ENCODE measurements at regions not wholly inside any gene's neighbourhood (a gene's known extent, or its start where the extent isn't known, plus 50 kb on each side); places are given as distances from the start of the nearest gene placed in this dataset.

DNA sequence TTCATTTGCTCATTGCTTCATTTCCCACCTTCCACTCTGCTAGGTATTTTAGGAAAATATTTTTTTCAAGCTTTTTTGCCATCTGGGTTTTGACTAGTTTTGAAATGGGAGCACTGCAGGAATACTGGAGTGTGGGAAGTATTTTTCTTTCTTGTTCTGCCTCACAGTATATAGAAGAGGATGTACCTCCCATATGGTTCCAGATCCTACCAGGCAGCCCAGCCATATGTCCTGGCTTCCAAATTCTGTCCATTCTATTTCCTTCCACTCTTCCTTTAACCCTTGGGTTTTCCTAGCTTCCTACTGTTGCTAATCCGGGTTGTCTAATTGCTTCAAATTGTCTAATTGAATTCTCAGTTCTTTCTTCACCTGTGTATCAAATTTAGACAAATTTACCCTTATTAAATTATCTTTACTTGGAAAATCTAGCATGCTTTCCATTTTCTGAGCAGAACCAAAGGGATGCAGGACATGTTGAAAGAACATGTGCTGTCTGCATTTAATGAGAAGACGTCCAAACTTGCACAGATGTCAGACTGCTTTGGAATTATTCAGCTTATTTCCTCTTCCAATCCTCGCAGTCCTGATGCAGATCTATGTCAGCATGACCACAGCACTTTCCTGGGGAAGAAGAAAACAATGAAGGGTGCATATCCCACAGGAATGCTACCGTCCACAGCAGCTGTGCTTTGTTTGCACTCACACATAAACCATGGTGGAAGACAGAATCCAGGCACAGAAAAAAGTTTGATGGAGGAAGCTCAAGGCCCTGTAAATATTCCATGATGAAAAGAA is 1273.9 kb upstream of the MAP3K7 start:
- Histone ChIP-seq H3K27me3 (no peaks in the 10 kb centered on the region), H3K36me3 (replicated peaks in 1 of 2; ENCODE audit: insufficient read depth in 1 of 2, low read depth in 2 of 2) (no peaks in the 10 kb centered on the region), H3K4me3 (no peak overlapping the region), H3K27ac (no peak overlapping the region), H3K4me1 (no peaks in the 10 kb centered on the region), H3K9me3 (no peaks in the 10 kb centered on the region)
- DNase-seq (no peak), ATAC-seq (no peak)
- 34 to 45% methylated on average over 4 of the region's 4 CpGs for WGBS, 2 donors
- TF ChIP-seq, protein P1, sequence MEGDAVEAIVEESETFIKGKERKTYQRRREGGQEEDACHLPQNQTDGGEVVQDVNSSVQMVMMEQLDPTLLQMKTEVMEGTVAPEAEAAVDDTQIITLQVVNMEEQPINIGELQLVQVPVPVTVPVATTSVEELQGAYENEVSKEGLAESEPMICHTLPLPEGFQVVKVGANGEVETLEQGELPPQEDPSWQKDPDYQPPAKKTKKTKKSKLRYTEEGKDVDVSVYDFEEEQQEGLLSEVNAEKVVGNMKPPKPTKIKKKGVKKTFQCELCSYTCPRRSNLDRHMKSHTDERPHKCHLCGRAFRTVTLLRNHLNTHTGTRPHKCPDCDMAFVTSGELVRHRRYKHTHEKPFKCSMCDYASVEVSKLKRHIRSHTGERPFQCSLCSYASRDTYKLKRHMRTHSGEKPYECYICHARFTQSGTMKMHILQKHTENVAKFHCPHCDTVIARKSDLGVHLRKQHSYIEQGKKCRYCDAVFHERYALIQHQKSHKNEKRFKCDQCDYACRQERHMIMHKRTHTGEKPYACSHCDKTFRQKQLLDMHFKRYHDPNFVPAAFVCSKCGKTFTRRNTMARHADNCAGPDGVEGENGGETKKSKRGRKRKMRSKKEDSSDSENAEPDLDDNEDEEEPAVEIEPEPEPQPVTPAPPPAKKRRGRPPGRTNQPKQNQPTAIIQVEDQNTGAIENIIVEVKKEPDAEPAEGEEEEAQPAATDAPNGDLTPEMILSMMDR (IDR thresholded peaks at IDR 0.05): no peak
- no peak for TF ChIP-seq POLR2A (IDR thresholded peaks at IDR 0.05)
- intact Hi-C loops (cut with DNase I): no loop called here

DNA sequence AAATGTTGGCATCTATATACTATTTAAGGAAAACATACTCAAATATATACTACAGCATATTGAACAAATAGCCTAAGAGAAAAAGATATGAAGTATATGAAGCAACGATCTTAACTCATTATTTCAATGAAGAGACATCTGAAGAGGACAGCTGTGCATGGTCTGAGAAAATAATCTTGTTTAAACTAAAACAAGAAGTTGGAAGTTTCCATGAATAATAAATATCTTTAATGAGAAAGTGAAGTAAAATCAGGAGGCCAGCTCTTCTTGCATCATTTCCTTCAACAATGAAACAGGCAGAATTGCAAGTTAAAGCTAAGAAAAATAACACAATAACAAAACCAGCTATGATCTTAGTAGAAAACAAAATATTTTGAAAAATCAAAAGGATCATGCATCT is 1265.4 kb upstream of the MAP3K7 start:
- WGBS, 2 donors: 29 to 42% methylated on average over 1 of the region's 1 CpG
- DNase-seq: no peak
- intact Hi-C loops (cut with DNase I): no loop called here
- Histone ChIP-seq H3K4me1 (no peaks in the 10 kb centered on the region), H3K27me3 (no peaks in the 10 kb centered on the region), H3K27ac (no peak overlapping the region), H3K9me3 (no peaks in the 10 kb centered on the region), H3K36me3 (replicated peaks in 1 of 2; ENCODE audit: insufficient read depth in 1 of 2, low read depth in 2 of 2) (no peaks in the 10 kb centered on the region), H3K4me3 (no peak overlapping the region)
- ATAC-seq: no peak
- no peak for TF ChIP-seq POLR2A (IDR thresholded peaks at IDR 0.05)
- TF ChIP-seq, protein P1 (IDR thresholded peaks at IDR 0.05): no peak

DNA sequence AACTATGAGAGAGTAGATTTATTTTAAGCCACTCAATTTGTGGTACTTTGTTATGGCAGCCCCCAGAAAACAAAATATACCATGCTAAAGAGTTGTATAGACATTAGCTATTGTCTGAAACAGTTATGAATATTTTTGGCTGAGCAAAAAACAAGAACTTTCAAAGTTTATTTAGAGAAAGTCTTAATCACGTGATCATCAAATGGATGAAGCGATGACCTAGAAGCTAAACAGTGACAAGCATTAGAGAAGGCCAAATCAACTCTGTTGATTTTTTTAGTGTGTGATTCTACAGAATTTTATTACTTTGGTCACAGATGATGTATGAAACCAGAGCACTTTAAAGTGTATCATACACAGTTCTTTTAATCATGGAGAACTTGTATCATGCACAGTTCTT is 1247.9 kb upstream of the MAP3K7 start:
- Histone ChIP-seq H3K4me3 (no peak overlapping the region), H3K9me3 (no peaks in the 10 kb centered on the region), H3K36me3 (replicated peaks in 1 of 2; ENCODE audit: insufficient read depth in 1 of 2, low read depth in 2 of 2) (no peaks in the 10 kb centered on the region), H3K27ac (no peak overlapping the region), H3K4me1 (no peaks in the 10 kb centered on the region), H3K27me3 (no peaks in the 10 kb centered on the region)
- DNase-seq (no peak), ATAC-seq (no peak)
- TF ChIP-seq, protein P1 (IDR thresholded peaks at IDR 0.05): no peak
- TF ChIP-seq POLR2A (IDR thresholded peaks at IDR 0.05): no peak
- WGBS, 2 donors: 80 to 85% methylated on average over 2 of the region's 2 CpGs
- intact Hi-C loops (cut with DNase I): no loop called here

DNA sequence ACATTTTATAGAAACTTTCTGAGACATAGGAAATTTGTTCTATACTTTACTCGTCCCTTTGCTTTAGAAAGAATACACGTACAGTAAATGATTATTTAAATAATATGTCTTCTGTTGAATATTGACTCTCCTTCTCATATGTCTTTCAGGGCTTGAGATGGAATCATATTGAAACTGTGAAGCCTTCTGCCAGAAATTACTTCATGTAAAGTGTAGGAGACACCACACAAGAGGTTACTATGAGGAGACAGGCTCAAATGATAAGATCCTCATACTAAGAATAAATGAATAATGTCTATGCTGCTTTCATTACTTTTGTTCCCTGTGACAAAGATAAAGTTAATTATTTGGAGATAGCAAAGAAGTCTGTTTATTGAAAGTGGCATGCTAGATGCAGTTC is 1240.3 kb upstream of the MAP3K7 start:
- Histone ChIP-seq H3K27ac (no peak overlapping the region), H3K27me3 (no peaks in the 10 kb centered on the region), H3K9me3 (no peaks in the 10 kb centered on the region), H3K36me3 (replicated peaks in 1 of 2; ENCODE audit: insufficient read depth in 1 of 2, low read depth in 2 of 2) (no peaks in the 10 kb centered on the region), H3K4me3 (no peak overlapping the region), H3K4me1 (no peaks in the 10 kb centered on the region)
- 51 to 54% methylated on average over 2 of the region's 2 CpGs for WGBS, 2 donors
- ATAC-seq: no peak
- DNase-seq: no peak
- intact Hi-C loops (cut with DNase I): no loop called here
- TF ChIP-seq, protein P1 (IDR thresholded peaks at IDR 0.05): no peak
- TF ChIP-seq POLR2A (IDR thresholded peaks at IDR 0.05): no peak

DNA sequence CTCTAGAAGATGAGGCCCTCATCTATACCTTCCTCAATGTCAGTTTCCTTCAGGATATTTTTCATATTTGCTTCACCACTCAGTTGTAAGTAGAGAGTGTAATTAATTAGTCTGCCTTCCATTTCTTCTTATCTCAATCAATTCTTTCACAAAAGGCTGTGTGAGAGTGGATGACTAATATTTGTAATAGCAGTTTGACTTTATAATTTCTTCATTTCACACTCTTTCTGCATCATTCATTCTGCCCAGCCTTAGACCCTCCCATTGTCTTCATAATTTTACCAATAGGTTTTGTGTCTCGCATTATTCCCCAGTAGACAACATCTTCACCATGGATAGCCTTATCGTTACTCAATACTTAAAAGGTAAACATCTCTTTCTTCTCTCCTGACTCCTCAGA is 1239.3 kb upstream of the MAP3K7 start:
- WGBS, 2 donors: 47 to 73% methylated on average over 2 of the region's 2 CpGs

More for the DNA sequence above, 1239.3 kb upstream of the MAP3K7 start:
- intact Hi-C loops (cut with DNase I): no loop called here
- Histone ChIP-seq H3K27ac (no peak overlapping the region), H3K4me3 (no peak overlapping the region), H3K4me1 (no peaks in the 10 kb centered on the region), H3K27me3 (no peaks in the 10 kb centered on the region), H3K9me3 (no peaks in the 10 kb centered on the region), H3K36me3 (replicated peaks in 1 of 2; ENCODE audit: insufficient read depth in 1 of 2, low read depth in 2 of 2) (no peaks in the 10 kb centered on the region)
- no peak for ATAC-seq
- TF ChIP-seq, protein P1 (IDR thresholded peaks at IDR 0.05): no peak
- no peak for TF ChIP-seq POLR2A (IDR thresholded peaks at IDR 0.05)
- no peak for DNase-seq

All from body of pancreas (tissue), 4 donors.